ENCODE measurements at regions not wholly inside any gene's neighbourhood (a gene's known extent, or its start where the extent isn't known, plus 50 kb on each side); places are given as distances from the start of the nearest gene placed in this dataset.

DNA sequence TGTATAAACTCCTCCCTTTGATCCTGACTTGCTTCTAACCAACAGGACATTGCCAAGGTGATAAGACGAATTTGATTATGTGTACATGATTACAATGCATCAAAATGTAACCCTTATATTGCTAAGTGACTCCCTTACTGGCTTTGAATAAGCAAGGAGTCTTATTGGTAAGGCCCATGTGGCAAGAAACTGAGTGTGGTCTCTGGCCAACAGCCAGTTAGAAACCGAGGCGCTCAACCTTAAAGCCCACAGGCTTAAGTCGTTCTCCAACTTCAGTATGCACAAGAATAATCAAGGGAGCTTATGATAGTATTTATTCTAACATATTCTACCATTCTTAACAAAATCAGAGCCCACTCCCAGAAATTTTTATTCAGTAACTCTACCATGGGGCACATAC is 374.2 kb upstream of the F9 start:
- TF ChIP-seq, protein P1, sequence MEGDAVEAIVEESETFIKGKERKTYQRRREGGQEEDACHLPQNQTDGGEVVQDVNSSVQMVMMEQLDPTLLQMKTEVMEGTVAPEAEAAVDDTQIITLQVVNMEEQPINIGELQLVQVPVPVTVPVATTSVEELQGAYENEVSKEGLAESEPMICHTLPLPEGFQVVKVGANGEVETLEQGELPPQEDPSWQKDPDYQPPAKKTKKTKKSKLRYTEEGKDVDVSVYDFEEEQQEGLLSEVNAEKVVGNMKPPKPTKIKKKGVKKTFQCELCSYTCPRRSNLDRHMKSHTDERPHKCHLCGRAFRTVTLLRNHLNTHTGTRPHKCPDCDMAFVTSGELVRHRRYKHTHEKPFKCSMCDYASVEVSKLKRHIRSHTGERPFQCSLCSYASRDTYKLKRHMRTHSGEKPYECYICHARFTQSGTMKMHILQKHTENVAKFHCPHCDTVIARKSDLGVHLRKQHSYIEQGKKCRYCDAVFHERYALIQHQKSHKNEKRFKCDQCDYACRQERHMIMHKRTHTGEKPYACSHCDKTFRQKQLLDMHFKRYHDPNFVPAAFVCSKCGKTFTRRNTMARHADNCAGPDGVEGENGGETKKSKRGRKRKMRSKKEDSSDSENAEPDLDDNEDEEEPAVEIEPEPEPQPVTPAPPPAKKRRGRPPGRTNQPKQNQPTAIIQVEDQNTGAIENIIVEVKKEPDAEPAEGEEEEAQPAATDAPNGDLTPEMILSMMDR (IDR thresholded peaks at IDR 0.05): no peak
- TF ChIP-seq POLR2A (IDR thresholded peaks at IDR 0.05): no peak

Data from Peyer's patch (tissue), 4 donors.